ENCODE measurements at regions not wholly inside any gene's neighbourhood (a gene's known extent, or its start where the extent isn't known, plus 50 kb on each side); places are given as distances from the start of the nearest gene placed in this dataset.
"Not testable (repeated sequence)": the region's sequence is repeated elsewhere in the genome, so short reads cannot be mapped to it uniquely, and the experiment has no call there.

GRCh38 chr3:90206482-90206881 is 1099.1 kb downstream of the EPHA3 start:
- not testable (repeated sequence) for DNase-seq (ENCODE audit: low spot score)

- not testable (repeated sequence) for DNase-seq (ENCODE audit: low spot score)
These were observed 1100.1 kb downstream of the EPHA3 start for GRCh38 chr3:90207353-90208097.

DNA sequence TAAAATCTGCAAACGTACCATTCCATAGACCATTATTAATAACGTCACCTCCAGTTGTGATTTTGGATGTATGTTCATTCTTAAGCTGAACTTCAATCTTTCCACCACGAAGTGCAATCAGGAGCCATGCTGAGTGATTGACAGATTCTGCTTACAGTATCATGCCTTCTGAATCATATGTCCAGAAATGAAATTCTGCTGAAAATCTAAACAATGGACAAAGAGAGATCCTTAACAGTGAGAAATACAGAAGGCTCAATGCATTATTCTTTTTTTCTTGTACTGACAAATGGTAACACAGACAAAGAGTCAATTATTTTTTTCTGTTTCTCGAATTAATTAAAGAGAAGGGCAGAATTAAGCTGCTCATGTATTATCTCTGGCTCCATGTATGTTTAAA is 1114.5 kb downstream of the EPHA3 start:
- no peak for DNase-seq (ENCODE audit: low spot score)

DNA sequence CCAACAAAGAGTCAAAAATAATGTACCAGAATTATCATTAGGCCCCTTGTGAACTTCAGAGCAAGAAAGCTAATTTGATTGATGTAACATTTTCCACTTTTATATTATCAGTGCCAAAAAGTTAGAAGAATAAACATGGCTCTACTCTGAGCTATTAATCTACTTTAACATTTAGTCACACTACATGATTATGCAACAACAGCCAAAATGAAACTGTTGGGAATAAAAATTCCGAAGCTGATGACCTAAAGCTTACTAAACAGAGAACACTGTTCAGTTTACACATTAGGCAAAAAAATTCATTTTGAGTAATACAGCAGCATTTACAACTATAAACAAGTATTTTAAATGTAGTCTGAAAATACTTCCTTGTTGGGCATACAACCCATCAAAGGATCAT is 1134.1 kb downstream of the EPHA3 start:
- no peak for DNase-seq (ENCODE audit: low spot score)

DNA sequence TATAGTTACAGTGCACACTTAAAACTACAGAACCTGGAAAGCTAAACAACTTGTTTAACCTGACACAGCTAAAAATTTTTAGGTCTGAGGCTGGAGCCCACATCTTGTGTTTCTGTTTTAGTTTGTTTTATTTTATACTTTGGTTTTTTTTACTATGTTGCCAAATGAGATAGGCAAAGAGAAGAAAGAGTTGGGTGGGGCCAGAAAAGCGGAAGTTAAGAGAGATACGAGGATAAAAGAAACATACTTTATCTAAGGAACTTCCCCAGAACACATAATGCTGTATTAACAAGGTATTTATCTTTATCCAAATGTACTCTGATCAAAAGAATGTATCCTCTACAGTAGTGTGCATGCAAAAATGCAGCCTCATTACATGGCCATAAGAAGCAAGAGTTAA is 1145.7 kb downstream of the EPHA3 start:
- no peak for DNase-seq (ENCODE audit: low spot score)

GRCh38 chr3:90261481-90262433 is 1154.3 kb downstream of the EPHA3 start:
- no peak for DNase-seq (ENCODE audit: low spot score)

Data from left forelimb (tissue), 1 donor.